ENCODE measurements at regions not wholly inside any gene's neighbourhood (a gene's known extent, or its start where the extent isn't known, plus 50 kb on each side); places are given as distances from the start of the nearest gene placed in this dataset.

GRCh38 chr17:71995590-71995989 lies 125.2 kb upstream of the SOX9 start:
- TF ChIP-seq, protein P1, sequence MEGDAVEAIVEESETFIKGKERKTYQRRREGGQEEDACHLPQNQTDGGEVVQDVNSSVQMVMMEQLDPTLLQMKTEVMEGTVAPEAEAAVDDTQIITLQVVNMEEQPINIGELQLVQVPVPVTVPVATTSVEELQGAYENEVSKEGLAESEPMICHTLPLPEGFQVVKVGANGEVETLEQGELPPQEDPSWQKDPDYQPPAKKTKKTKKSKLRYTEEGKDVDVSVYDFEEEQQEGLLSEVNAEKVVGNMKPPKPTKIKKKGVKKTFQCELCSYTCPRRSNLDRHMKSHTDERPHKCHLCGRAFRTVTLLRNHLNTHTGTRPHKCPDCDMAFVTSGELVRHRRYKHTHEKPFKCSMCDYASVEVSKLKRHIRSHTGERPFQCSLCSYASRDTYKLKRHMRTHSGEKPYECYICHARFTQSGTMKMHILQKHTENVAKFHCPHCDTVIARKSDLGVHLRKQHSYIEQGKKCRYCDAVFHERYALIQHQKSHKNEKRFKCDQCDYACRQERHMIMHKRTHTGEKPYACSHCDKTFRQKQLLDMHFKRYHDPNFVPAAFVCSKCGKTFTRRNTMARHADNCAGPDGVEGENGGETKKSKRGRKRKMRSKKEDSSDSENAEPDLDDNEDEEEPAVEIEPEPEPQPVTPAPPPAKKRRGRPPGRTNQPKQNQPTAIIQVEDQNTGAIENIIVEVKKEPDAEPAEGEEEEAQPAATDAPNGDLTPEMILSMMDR (IDR thresholded peaks at IDR 0.05): no peak
- TF ChIP-seq POLR2A (IDR thresholded peaks at IDR 0.05): no peak

All from vagina (tissue), 2 donors.